A673 (cell line): ENCODE measurements at regions not wholly inside any gene's neighbourhood (a gene's known extent, or its start where the extent isn't known, plus 50 kb on each side); places are given as distances from the start of the nearest gene placed in this dataset.
A peak's percentile ranks its signal among the peaks of the same experiment; 100 is the strongest.

Source experiments
- BruUV-seq: library from RNA; stranded (reverse); fragments of 400-500 nt; replicated peaks from 2 replicates; lab custom pipeline; 2021; lab: Mats Ljungman, UMichigan
- CTCF ChIA-PET: fragments of 300-600 bp; sonication (Branson Sonifier 250); formaldehyde crosslinking; loops from one replicate; lab custom pipeline; 2022; ENCODE audit warnings: antibody characterized with exemption; lab: Charles Lee
- POLR2A ChIA-PET: fragments of 300-600 bp; sonication (Branson Sonifier 250); formaldehyde crosslinking; loops from one replicate; lab custom pipeline; 2022; ENCODE audit warnings: antibody characterized with exemption; ENCODE audit not compliant: low non-redundant PET; lab: Charles Lee
- DNase-seq: peaks from one replicate; pipeline ENCODE4 v3.0.0-alpha.2; 2015; ENCODE audit warnings: low spot score
- H3K27ac ChIP-seq: fragments of 200-600 bp; sonication (generic); 2 replicates; pipeline ENCODE4 v1.5.1; 2016; ENCODE audit warnings: mixed run types, low read depth, mild to moderate bottlenecking, mixed read lengths, antibody characterized with exemption, low read length; ENCODE audit not compliant: poor library complexity, severe bottlenecking
- H3K27me3 ChIP-seq: fragments of 200-600 bp; sonication (generic); replicated peaks from 2 replicates; pipeline ENCODE4 v1.6.1; 2017; ENCODE audit warnings: mixed run types, low read depth, mild to moderate bottlenecking, mixed read lengths, antibody characterized with exemption, low read length; ENCODE audit not compliant: insufficient read depth, poor library complexity
- H3K36me3 ChIP-seq: fragments of 200-600 bp; sonication (generic); 2 replicates; pipeline ENCODE4 v1.6.1; 2016; ENCODE audit warnings: mixed run types, mild to moderate bottlenecking, mixed read lengths, antibody characterized with exemption, low read length; ENCODE audit not compliant: insufficient read depth, poor library complexity, severe bottlenecking
- H3K4me1 ChIP-seq: fragments of 200-600 bp; sonication (generic); 2 replicates; pipeline ENCODE4 v1.6.1; 2017; ENCODE audit warnings: mixed run types, mild to moderate bottlenecking, mixed read lengths, antibody characterized with exemption, low read length; ENCODE audit not compliant: insufficient read depth, poor library complexity, severe bottlenecking
- H3K4me3 ChIP-seq: fragments of 200-600 bp; sonication (generic); 2 replicates; pipeline ENCODE4 v1.5.1; 2016; ENCODE audit warnings: low read depth, mixed run types, mild to moderate bottlenecking, mixed read lengths, low read length; ENCODE audit not compliant: poor library complexity, severe bottlenecking
- H3K9me3 ChIP-seq: fragments of 200-600 bp; sonication (generic); 2 replicates; pipeline ENCODE4 v1.6.1; 2016; ENCODE audit warnings: mixed run types, low read depth, mild to moderate bottlenecking, mixed read lengths, antibody characterized with exemption, low read length; ENCODE audit not compliant: poor library complexity, severe bottlenecking
- EZH2 ChIP-seq: fragments of 200-600 bp; sonication (generic); IDR thresholded peaks from 2 replicates; pipeline ENCODE4 v1.6.1; 2017; ENCODE audit warnings: borderline replicate concordance, low read depth, mild to moderate bottlenecking, mixed read lengths, antibody characterized with exemption, low read length; ENCODE audit not compliant: poor library complexity, severe bottlenecking
- intact Hi-C: fragments of 100-400 bp; cut with micrococcal nuclease; formaldehyde crosslinking; loops from one replicate; pipeline ENCODE4 v1.10.0; 2022; ENCODE audit not compliant: unreplicated experiment
- TF ChIP-seq, protein P1 (sequence below): fragments of 300-800, 200-600 bp; sonication (generic); conservative IDR thresholded peaks from 2 replicates; pipeline ENCODE4 v1.5.1; 2017; ENCODE audit warnings: low read depth, mild to moderate bottlenecking, antibody characterized with exemption, low read length, moderate library complexity, mixed read lengths

DNA sequence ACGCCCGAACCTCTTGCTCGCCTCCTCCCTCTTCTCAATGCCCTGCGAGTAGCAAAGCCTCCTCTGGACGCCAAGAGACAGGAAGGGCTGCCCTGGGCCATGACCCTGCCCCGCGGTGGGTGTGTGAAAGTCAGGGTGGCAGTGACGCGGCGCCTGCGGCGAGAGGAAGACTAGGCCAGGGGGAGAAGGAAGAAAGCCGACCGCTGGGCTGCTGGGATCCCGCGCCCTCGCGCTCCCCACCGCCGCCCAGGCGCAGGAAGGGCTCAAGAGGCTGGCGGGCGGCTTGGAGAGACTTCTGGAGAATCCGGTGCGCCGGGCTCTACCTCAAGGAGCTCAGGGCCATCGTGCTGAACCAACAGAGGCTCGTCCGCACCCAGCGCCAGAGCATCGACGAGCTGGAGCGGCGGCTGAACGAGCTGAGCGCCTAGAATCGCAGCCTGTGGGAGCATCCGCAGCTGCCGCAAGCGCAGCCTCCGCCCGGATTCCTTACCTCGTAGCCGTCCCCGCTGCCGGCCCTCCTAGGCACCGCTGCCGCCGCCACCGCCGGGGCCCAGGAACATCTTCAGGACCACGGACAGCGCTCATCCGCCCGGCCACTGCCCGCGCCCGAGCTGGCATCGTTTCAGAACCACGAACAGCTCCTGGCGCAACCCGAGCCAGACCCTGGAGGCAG lies 105.0 kb upstream of the PRB2 start:
- ChIA-PET CTCF (no interaction called here), POLR2A (no interaction called here)
- H3K4me1 ChIP-seq: no peaks in the 10 kb centered on the region
- no TSS peak for BruUV-seq
- H3K27me3 ChIP-seq: peaks cover 24% of the 10 kb centered on the region
- no peaks in the 10 kb centered on the region for H3K36me3 ChIP-seq
- no peak overlapping the region for H3K4me3 ChIP-seq
- H3K9me3 ChIP-seq: no peaks in the 10 kb centered on the region
- intact Hi-C loops: no loop called here
- DNase-seq: peak; percentile 89
- no peak overlapping the region for H3K27ac ChIP-seq
- TF ChIP-seq EZH2: no peak
- TF ChIP-seq, protein P1, sequence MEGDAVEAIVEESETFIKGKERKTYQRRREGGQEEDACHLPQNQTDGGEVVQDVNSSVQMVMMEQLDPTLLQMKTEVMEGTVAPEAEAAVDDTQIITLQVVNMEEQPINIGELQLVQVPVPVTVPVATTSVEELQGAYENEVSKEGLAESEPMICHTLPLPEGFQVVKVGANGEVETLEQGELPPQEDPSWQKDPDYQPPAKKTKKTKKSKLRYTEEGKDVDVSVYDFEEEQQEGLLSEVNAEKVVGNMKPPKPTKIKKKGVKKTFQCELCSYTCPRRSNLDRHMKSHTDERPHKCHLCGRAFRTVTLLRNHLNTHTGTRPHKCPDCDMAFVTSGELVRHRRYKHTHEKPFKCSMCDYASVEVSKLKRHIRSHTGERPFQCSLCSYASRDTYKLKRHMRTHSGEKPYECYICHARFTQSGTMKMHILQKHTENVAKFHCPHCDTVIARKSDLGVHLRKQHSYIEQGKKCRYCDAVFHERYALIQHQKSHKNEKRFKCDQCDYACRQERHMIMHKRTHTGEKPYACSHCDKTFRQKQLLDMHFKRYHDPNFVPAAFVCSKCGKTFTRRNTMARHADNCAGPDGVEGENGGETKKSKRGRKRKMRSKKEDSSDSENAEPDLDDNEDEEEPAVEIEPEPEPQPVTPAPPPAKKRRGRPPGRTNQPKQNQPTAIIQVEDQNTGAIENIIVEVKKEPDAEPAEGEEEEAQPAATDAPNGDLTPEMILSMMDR: no peak

DNA sequence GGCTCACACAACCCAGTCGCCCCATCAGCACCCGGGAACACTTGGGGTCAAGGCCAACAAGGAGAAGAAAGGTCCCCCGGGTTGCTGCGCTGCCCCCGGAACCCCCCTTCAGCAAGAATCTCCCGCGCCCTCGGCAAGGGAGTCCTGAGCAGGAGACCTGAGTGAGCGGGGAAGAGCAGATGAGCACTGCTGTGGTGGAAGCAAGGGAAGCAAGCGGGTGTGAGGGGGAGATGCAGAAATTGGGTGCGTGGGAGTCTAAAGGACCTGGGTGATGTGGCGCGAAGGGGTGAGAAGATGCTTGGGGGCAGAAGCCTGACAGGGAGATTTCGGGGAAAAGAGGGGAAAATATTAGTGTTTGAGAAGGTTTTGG lies 105.5 kb upstream of the PRB2 start:
- H3K4me3 ChIP-seq: no peak overlapping the region
- no peaks in the 10 kb centered on the region for H3K9me3 ChIP-seq
- no peak overlapping the region for H3K27ac ChIP-seq
- intact Hi-C loops: no loop called here
- no peaks in the 10 kb centered on the region for H3K4me1 ChIP-seq
- POLR2A ChIA-PET: no interaction called here
- H3K36me3 ChIP-seq: no peaks in the 10 kb centered on the region
- H3K27me3 ChIP-seq: peaks cover 24% of the 10 kb centered on the region
- CTCF ChIA-PET: no interaction called here
- TF ChIP-seq, protein P1: no peak
- TF ChIP-seq EZH2: no peak
- BruUV-seq: no TSS peak
- no peak for DNase-seq

DNA sequence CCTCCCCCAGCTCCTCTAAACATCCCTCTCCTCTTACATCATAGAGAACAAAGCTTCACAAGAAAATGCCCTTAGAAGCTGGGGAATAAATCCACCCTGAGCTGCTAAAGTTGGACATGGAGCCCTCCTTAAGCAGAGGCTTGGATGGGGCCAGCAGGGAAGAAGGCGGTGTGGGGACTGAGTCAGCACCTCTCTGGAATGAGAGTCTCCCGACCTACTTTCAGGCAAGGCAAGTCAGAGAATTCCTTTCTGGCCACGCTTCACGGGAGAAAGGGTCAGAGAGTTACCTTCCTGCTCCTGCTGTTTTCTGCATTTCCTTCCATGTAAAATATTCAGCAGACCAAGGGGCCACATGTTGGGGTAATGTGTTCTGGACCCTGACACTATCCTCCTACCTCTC lies 113.3 kb upstream of the PRB2 start:
- Histone ChIP-seq H3K9me3 (no peaks in the 10 kb centered on the region), H3K27ac (no peak overlapping the region), H3K4me1 (no peaks in the 10 kb centered on the region), H3K4me3 (no peak overlapping the region), H3K27me3 (peaks cover 9% of the 10 kb centered on the region), H3K36me3 (no peaks in the 10 kb centered on the region)
- TF ChIP-seq, protein P1: no peak
- TF ChIP-seq EZH2: no peak
- no peak for DNase-seq
- ChIA-PET CTCF (no interaction called here), POLR2A (no interaction called here)
- intact Hi-C loops: loop anchor here (5.0 kb wide), 1 partner anchor 736 kb away; no protein-coding TSS in a partner anchor
- BruUV-seq: no TSS peak
